Embryonic facial prominence (tissue), 1 donor: ENCODE measurements at regions not wholly inside any gene's neighbourhood (a gene's known extent, or its start where the extent isn't known, plus 50 kb on each side); places are given as distances from the start of the nearest gene placed in this dataset.
"Not testable (repeated sequence)": the region's sequence is repeated elsewhere in the genome, so short reads cannot be mapped to it uniquely, and the experiment has no call there.

Experiments
- DNase-seq: peaks from one replicate; pipeline ENCODE4 v3.0.0-alpha.2; 2016; ENCODE audit errors: extremely low spot score

- DNase-seq, result no peak
These were observed 54.7 kb upstream of the ARSJ start for GRCh38 chr4:114034189-114034588.

GRCh38 chr4:114036426-114036825, 57.0 kb upstream of the ARSJ start:
- DNase-seq, result no peak

GRCh38 chr4:114036864-114037263, 57.4 kb upstream of the ARSJ start:
- DNase-seq, result no peak

- DNase-seq, result no peak
These were observed 58.5 kb upstream of the ARSJ start for GRCh38 chr4:114037988-114038387.

GRCh38 chr4:114038762-114039387, 59.4 kb upstream of the ARSJ start:
- DNase-seq, result no peak

- DNase-seq, result no peak
These were observed 61.1 kb upstream of the ARSJ start for GRCh38 chr4:114040319-114041116.

GRCh38 chr4:114041117-114041475, 61.6 kb upstream of the ARSJ start:
- no peak for DNase-seq

GRCh38 chr4:114043116-114043515, 63.7 kb upstream of the ARSJ start:
- DNase-seq, result no peak

- not testable (repeated sequence) for DNase-seq
These were observed 64.9 kb upstream of the ARSJ start for GRCh38 chr4:114044351-114044750.

- no peak for DNase-seq
These were observed 66.9 kb upstream of the ARSJ start for GRCh38 chr4:114046331-114046730.

GRCh38 chr4:114048154-114048553, 68.7 kb upstream of the ARSJ start:
- DNase-seq, result not testable (repeated sequence)

- DNase-seq, result no peak
These were observed 72.8 kb upstream of the ARSJ start for GRCh38 chr4:114052227-114052626.

GRCh38 chr4:114056599-114056998, 77.2 kb upstream of the ARSJ start:
- no peak for DNase-seq

- no peak for DNase-seq
These were observed 78.3 kb upstream of the ARSJ start for GRCh38 chr4:114057746-114058145.

GRCh38 chr4:114062499-114062898, 83.1 kb upstream of the ARSJ start:
- no peak for DNase-seq

- DNase-seq, result no peak
These were observed 93.3 kb upstream of the ARSJ start for GRCh38 chr4:114072781-114073180.

- DNase-seq, result no peak
These were observed 97.6 kb upstream of the ARSJ start for GRCh38 chr4:114076899-114077570.

- DNase-seq, result no peak
These were observed 98.2 kb upstream of the ARSJ start for GRCh38 chr4:114077610-114078009.

- DNase-seq, result no peak
These were observed 99.2 kb upstream of the ARSJ start for GRCh38 chr4:114078636-114079035.

- DNase-seq, result no peak
These were observed 102.3 kb upstream of the ARSJ start for GRCh38 chr4:114081783-114082182.

- DNase-seq, result no peak
These were observed 102.9 kb upstream of the ARSJ start for GRCh38 chr4:114082348-114082747.

- DNase-seq, result no peak
These were observed 106.3 kb upstream of the ARSJ start for GRCh38 chr4:114085611-114086345.
